ENCODE measurements at regions not wholly inside any gene's neighbourhood (a gene's known extent, or its start where the extent isn't known, plus 50 kb on each side); places are given as distances from the start of the nearest gene placed in this dataset.
"Not testable (repeated sequence)": the region's sequence is repeated elsewhere in the genome, so short reads cannot be mapped to it uniquely, and the experiment has no call there.

GRCh38 chr11:97880209-97880608 is 1140.5 kb upstream of the CNTN5 start:
- Histone ChIP-seq H3K9me3 (ENCODE audit: low read length) (no peaks in the 10 kb centered on the region), H3K4me1 (ENCODE audit: insufficient read depth, low read length) (no peaks in the 10 kb centered on the region), H3K36me3 (ENCODE audit: insufficient read depth, low read length) (no peaks in the 10 kb centered on the region), H3K4me3 (ENCODE audit: low read length) (no peak overlapping the region), H3K27me3 (ENCODE audit: insufficient read depth, low read length) (no peaks in the 10 kb centered on the region), H2AFZ (ENCODE audit: low read depth, low read length) (no peak overlapping the region)

- Histone ChIP-seq H3K36me3 (ENCODE audit: insufficient read depth, low read length) (no peaks in the 10 kb centered on the region), H3K27me3 (ENCODE audit: insufficient read depth, low read length) (no peaks in the 10 kb centered on the region), H3K4me1 (ENCODE audit: insufficient read depth, low read length) (no peaks in the 10 kb centered on the region), H3K4me3 (ENCODE audit: low read length) (no peak overlapping the region), H2AFZ (ENCODE audit: low read depth, low read length) (no peak overlapping the region), H3K9me3 (ENCODE audit: low read length) (no peaks in the 10 kb centered on the region)
These were observed 1137.7 kb upstream of the CNTN5 start for GRCh38 chr11:97883086-97883485.

DNA sequence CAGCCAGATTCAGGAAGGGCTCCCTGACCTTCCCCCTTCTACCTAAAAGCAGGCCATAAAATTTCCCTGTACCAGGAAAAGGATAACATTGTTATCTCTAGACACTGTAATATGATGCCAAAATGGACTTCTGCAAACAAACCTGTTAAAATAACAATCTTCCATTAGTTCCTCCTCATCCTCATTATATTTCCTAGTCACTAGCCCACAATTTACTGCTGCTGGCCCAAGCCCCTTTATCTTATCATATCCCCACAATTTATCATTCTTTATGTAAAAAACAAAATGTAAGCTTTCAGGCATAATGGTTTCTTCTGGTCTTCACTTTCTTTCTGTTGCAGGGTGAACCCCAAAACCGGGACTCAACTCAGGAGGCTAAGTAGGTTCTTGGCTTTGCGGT is 1132.1 kb upstream of the CNTN5 start:
- Histone ChIP-seq H3K4me3 (ENCODE audit: low read length) (no peak overlapping the region), H2AFZ (ENCODE audit: low read depth, low read length) (no peak overlapping the region), H3K27me3 (ENCODE audit: insufficient read depth, low read length) (no peaks in the 10 kb centered on the region), H3K9me3 (ENCODE audit: low read length) (no peaks in the 10 kb centered on the region), H3K4me1 (ENCODE audit: insufficient read depth, low read length) (no peaks in the 10 kb centered on the region), H3K36me3 (ENCODE audit: insufficient read depth, low read length) (no peaks in the 10 kb centered on the region)

- Histone ChIP-seq H3K9me3 (ENCODE audit: low read length) (no peaks in the 10 kb centered on the region), H3K36me3 (ENCODE audit: insufficient read depth, low read length) (no peaks in the 10 kb centered on the region), H2AFZ (ENCODE audit: low read depth, low read length) (no peak overlapping the region), H3K4me1 (ENCODE audit: insufficient read depth, low read length) (no peaks in the 10 kb centered on the region), H3K4me3 (ENCODE audit: low read length) (no peak overlapping the region), H3K27me3 (ENCODE audit: insufficient read depth, low read length) (no peaks in the 10 kb centered on the region)
These were observed 1130.3 kb upstream of the CNTN5 start for GRCh38 chr11:97890466-97890865.

GRCh38 chr11:97893612-97894011 is 1127.1 kb upstream of the CNTN5 start:
- Histone ChIP-seq H3K4me3 (ENCODE audit: low read length) (no peak overlapping the region), H3K36me3 (ENCODE audit: insufficient read depth, low read length) (no peaks in the 10 kb centered on the region), H2AFZ (ENCODE audit: low read depth, low read length) (no peak overlapping the region), H3K4me1 (ENCODE audit: insufficient read depth, low read length) (no peaks in the 10 kb centered on the region), H3K9me3 (ENCODE audit: low read length) (no peaks in the 10 kb centered on the region), H3K27me3 (ENCODE audit: insufficient read depth, low read length) (no peaks in the 10 kb centered on the region)

GRCh38 chr11:97894978-97895377 is 1125.8 kb upstream of the CNTN5 start:
- Histone ChIP-seq H2AFZ (ENCODE audit: low read depth, low read length) (no peak overlapping the region), H3K36me3 (ENCODE audit: insufficient read depth, low read length) (no peaks in the 10 kb centered on the region), H3K27me3 (ENCODE audit: insufficient read depth, low read length) (no peaks in the 10 kb centered on the region), H3K4me3 (ENCODE audit: low read length) (no peak overlapping the region), H3K9me3 (ENCODE audit: low read length) (no peaks in the 10 kb centered on the region), H3K4me1 (ENCODE audit: insufficient read depth, low read length) (no peaks in the 10 kb centered on the region)

- Histone ChIP-seq H3K36me3 (ENCODE audit: insufficient read depth, low read length) (no peaks in the 10 kb centered on the region), H3K27me3 (ENCODE audit: insufficient read depth, low read length) (no peaks in the 10 kb centered on the region), H3K4me3 (ENCODE audit: low read length) (no peak overlapping the region), H3K9me3 (ENCODE audit: low read length) (no peaks in the 10 kb centered on the region), H3K4me1 (ENCODE audit: insufficient read depth, low read length) (no peaks in the 10 kb centered on the region), H2AFZ (ENCODE audit: low read depth, low read length) (no peak overlapping the region)
These were observed 1125.2 kb upstream of the CNTN5 start for GRCh38 chr11:97895572-97895971.

DNA sequence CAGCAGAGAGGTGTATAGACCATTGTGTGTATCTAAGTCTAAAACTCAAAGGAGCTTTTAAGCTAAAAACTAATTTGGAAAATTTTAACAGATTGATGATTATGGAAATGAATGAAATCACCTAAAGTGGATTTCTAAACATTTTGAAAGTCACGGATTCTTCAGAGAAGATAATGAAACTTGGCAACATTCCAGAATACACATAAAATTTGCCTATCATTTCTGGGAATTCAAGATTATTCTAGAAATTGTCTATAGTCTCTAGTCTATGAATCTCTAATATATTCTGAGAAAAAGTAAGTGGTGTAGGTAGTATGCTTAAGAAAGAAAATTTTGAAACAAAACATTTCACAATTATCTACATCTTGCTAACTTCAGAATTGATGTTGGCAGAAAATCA is 1117.9 kb upstream of the CNTN5 start:
- no peaks in the 10 kb centered on the region for H3K36me3 ChIP-seq (ENCODE audit: insufficient read depth, low read length)
- H3K4me3 ChIP-seq (ENCODE audit: low read length): no peak overlapping the region
- no peak overlapping the region for H2AFZ ChIP-seq (ENCODE audit: low read depth, low read length)
- H3K27me3 ChIP-seq (ENCODE audit: insufficient read depth, low read length): no peaks in the 10 kb centered on the region
- H3K4me1 ChIP-seq (ENCODE audit: insufficient read depth, low read length): no peaks in the 10 kb centered on the region
- H3K9me3 ChIP-seq (ENCODE audit: low read length): no peaks in the 10 kb centered on the region

DNA sequence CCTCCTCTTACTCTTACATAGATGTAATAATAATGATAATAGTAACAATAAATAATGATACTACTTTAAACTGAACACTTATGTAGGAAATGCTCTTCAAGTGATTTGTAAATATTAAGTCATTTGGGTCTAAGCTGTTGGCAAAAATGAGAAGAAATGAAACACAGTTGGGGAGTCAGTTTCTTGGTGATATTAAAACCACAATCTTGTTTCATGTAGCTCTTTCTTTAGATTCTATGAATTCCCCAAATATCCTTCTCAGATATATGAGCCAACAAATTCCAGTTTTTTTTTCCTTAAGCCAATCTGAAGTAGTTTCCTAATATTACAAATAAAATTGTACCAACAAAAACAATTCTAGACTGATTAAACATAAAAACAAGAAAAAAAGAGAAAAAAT is 1115.6 kb upstream of the CNTN5 start:
- H3K4me1 ChIP-seq (ENCODE audit: insufficient read depth, low read length): no peaks in the 10 kb centered on the region
- H3K27me3 ChIP-seq (ENCODE audit: insufficient read depth, low read length): no peaks in the 10 kb centered on the region

GRCh38 chr11:97905671-97906070 is 1115.1 kb upstream of the CNTN5 start:
- H3K4me1 ChIP-seq (ENCODE audit: insufficient read depth, low read length): no peaks in the 10 kb centered on the region
- no peak overlapping the region for H3K4me3 ChIP-seq (ENCODE audit: low read length)

More for the DNA sequence above, 1115.6 kb upstream of the CNTN5 start:
- Histone ChIP-seq H2AFZ (ENCODE audit: low read depth, low read length) (no peak overlapping the region), H3K4me3 (ENCODE audit: low read length) (no peak overlapping the region), H3K9me3 (ENCODE audit: low read length) (no peaks in the 10 kb centered on the region), H3K36me3 (ENCODE audit: insufficient read depth, low read length) (no peaks in the 10 kb centered on the region)

DNA sequence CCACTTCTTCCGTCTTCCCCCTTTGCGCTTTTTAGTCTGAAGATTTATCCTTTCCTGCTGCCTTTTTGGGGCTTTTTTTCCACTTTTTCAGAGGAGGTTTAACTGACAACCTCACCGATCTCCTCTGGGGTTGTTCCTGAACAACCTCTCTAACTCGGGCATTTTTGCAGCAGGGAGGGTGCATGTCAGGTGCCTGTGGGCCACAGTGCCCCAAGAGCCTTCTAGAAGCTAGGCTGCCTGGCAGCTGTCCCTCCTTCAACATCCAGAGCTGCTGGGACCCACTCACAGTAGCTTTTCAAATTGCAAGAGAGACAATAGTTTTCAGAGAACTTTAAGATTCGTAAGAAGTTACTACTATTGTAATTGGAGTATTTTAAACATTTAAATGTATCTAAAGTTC is 1112.4 kb upstream of the CNTN5 start:
- H3K9me3 ChIP-seq (ENCODE audit: low read length): no peaks in the 10 kb centered on the region
- H3K4me1 ChIP-seq (ENCODE audit: insufficient read depth, low read length): no peaks in the 10 kb centered on the region
- H3K36me3 ChIP-seq (ENCODE audit: insufficient read depth, low read length): no peaks in the 10 kb centered on the region
- no peak overlapping the region for H2AFZ ChIP-seq (ENCODE audit: low read depth, low read length)
- H3K27me3 ChIP-seq (ENCODE audit: insufficient read depth, low read length): no peaks in the 10 kb centered on the region
- H3K4me3 ChIP-seq (ENCODE audit: low read length): no peak overlapping the region

More at GRCh38 chr11:97905671-97906070, 1115.1 kb upstream of the CNTN5 start:
- Histone ChIP-seq H2AFZ (ENCODE audit: low read depth, low read length) (no peak overlapping the region), H3K9me3 (ENCODE audit: low read length) (no peaks in the 10 kb centered on the region), H3K27me3 (ENCODE audit: insufficient read depth, low read length) (no peaks in the 10 kb centered on the region), H3K36me3 (ENCODE audit: insufficient read depth, low read length) (no peaks in the 10 kb centered on the region)

DNA sequence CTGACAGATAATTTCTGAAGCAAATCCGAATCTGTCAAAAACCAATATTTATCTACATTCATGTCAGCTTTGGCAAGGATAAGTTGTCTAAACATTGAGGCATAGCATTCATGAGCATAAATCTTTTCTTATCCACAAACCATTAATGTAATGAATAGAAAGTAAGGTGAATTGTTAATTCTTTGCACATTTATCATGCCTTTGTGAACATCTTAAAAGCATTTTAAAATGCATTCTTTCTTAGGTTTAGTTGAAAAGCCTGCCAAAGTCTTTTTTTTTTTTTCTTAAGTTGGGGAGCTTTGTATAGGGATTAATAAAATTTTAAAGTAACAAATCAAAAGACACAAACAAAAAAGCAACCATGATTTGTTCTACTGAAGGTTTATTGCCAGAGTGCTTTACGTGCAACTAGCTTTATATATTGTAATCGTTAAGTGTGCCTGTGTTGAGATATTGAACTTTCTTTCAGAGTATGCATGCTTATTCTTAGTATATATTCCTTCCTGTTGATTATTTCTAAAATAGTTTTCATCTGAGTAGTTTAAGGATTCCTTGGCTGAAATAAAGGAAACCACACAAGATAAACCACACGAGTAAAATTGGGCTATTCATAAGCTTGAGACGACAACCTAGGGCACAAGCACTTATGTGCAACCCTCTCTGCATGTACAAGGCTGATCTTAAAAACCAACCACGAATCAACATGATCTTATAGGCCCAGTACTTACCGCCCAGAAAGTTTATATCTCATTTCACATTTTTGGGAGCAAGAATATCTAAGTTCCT is 1110.9 kb upstream of the CNTN5 start:
- H3K27me3 ChIP-seq (ENCODE audit: insufficient read depth, low read length): no peaks in the 10 kb centered on the region
- no peaks in the 10 kb centered on the region for H3K4me1 ChIP-seq (ENCODE audit: insufficient read depth, low read length)
- H3K9me3 ChIP-seq (ENCODE audit: low read length): no peaks in the 10 kb centered on the region
- H2AFZ ChIP-seq (ENCODE audit: low read depth, low read length): no peak overlapping the region
- no peaks in the 10 kb centered on the region for H3K36me3 ChIP-seq (ENCODE audit: insufficient read depth, low read length)
- H3K4me3 ChIP-seq (ENCODE audit: low read length): no peak overlapping the region

GRCh38 chr11:97912629-97913028 is 1108.1 kb upstream of the CNTN5 start:
- Histone ChIP-seq H3K27me3 (ENCODE audit: insufficient read depth, low read length) (no peaks in the 10 kb centered on the region), H3K36me3 (ENCODE audit: insufficient read depth, low read length) (no peaks in the 10 kb centered on the region), H3K9me3 (ENCODE audit: low read length) (no peaks in the 10 kb centered on the region), H3K4me1 (ENCODE audit: insufficient read depth, low read length) (no peaks in the 10 kb centered on the region), H2AFZ (ENCODE audit: low read depth, low read length) (no peak overlapping the region), H3K4me3 (ENCODE audit: low read length) (no peak overlapping the region)

DNA sequence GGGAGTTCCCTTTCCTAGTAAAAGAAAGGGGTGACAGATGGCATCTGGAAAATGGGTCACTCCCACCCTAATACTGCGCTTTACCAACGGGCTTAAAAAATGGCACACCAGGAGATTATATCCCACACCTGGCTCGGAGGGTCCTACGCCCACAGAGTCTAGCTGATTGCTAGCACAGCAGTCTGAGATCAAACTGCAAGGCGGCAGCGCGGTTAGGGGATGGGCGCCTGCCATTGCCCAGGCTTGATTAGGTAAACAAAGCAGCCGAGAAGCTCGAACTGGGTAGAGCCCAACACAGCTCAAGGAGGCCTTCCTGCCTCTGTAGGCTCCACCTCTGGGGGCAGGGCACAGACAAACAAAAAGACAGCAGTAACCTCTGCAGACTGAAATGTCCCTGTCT is 1097.8 kb upstream of the CNTN5 start:
- H3K27me3 ChIP-seq (ENCODE audit: insufficient read depth, low read length); H3K36me3 ChIP-seq (ENCODE audit: insufficient read depth, low read length); H3K9me3 ChIP-seq (ENCODE audit: low read length); H2AFZ ChIP-seq (ENCODE audit: low read depth, low read length); H3K4me1 ChIP-seq (ENCODE audit: insufficient read depth, low read length); H3K4me3 ChIP-seq (ENCODE audit: low read length): not testable (repeated sequence)

All from neuron (in vitro differentiated cells).